Naive thymus-derived CD4-positive, alpha-beta T cell (primary cell): ENCODE measurements at regions not wholly inside any gene's neighbourhood (a gene's known extent, or its start where the extent isn't known, plus 50 kb on each side); places are given as distances from the start of the nearest gene placed in this dataset.
A peak's percentile ranks its signal among the peaks of the same experiment; 100 is the strongest.

Experiments used
- ATAC-seq: fragments of 150-1000 bp; cut with Tn5 transposase; 2 replicates; pipeline ENCODE4 v1.10.0; 2021; ENCODE audit warnings: mild to moderate bottlenecking, moderate library complexity
- CTCF ChIA-PET: fragments of 350-600 bp; sonication (Branson Sonifier 250); formaldehyde crosslinking; loops from one replicate; lab custom pipeline; 2021; ENCODE audit warnings: antibody characterized with exemption; lab: Charles Lee
- POLR2A ChIA-PET: fragments of 350-600 bp; sonication (Branson Sonifier 250); formaldehyde crosslinking; loops from one replicate; lab custom pipeline; 2021; ENCODE audit warnings: antibody characterized with exemption, inconsistent platforms; lab: Charles Lee
- DNase-seq, 9 donors: peaks; one replicate each; pipeline versions ENCODE4 v3.0.0 to v3.0.0-alpha.2; 2020 to 2022; ENCODE audit warnings: mixed read lengths in 1 of 9
- H3K27ac ChIP-seq: one replicate; pipeline ENCODE4 v1.7.0; 2013; ENCODE audit warnings: mild to moderate bottlenecking, low read depth, low read length, moderate library complexity
- H3K27me3 ChIP-seq, 2 donors: one replicate each; pipeline ENCODE4 v1.7.0; 2013; ENCODE audit warnings: low read length in 2 of 2, mild to moderate bottlenecking in 2 of 2, moderate library complexity in 2 of 2; ENCODE audit not compliant: control insufficient read depth in 2 of 2, insufficient read depth in 2 of 2
- H3K36me3 ChIP-seq, 3 experiments: 1 replicate in 2 of 3; 2 replicates in 1 of 3; pipeline ENCODE4 v1.7.0; 2013; ENCODE audit warnings: low read length in 3 of 3, mild to moderate bottlenecking in 3 of 3, moderate library complexity in 1 of 3; ENCODE audit not compliant: insufficient read depth in 3 of 3, control insufficient read depth in 2 of 3
- H3K4me1 ChIP-seq, 2 donors: one replicate each; pipeline ENCODE4 v1.7.0; 2013; ENCODE audit warnings: low read length in 2 of 2, mild to moderate bottlenecking in 2 of 2, moderate library complexity in 1 of 2; ENCODE audit not compliant: control insufficient read depth in 2 of 2, insufficient read depth in 2 of 2
- H3K4me3 ChIP-seq: 2 replicates; pipeline ENCODE4 v1.7.0; 2013; ENCODE audit warnings: mild to moderate bottlenecking, low read length
- H3K9me3 ChIP-seq, 3 experiments: 1 replicate in 2 of 3; 2 replicates in 1 of 3; pipeline ENCODE4 v1.7.0; 2013; ENCODE audit warnings: low read length in 3 of 3; ENCODE audit not compliant: control insufficient read depth in 2 of 3
- H3K27ac Mint-ChIP-seq, 9 donors: one replicate each; pipeline ENCODE4 v1.8.0; 2020 to 2022; ENCODE audit warnings: mixed read lengths in 9 of 9, mild to moderate bottlenecking in 8 of 9, moderate library complexity in 5 of 9, inconsistent platforms in 2 of 9
- H3K27me3 Mint-ChIP-seq, 5 donors: one replicate each; pipeline ENCODE4 v1.8.0; 2021 to 2022; ENCODE audit warnings: mixed read lengths in 5 of 5, mild to moderate bottlenecking in 1 of 5
- H3K36me3 Mint-ChIP-seq, 5 donors: one replicate each; pipeline ENCODE4 v1.8.0; 2020 to 2022; ENCODE audit warnings: mixed read lengths in 5 of 5, mild to moderate bottlenecking in 3 of 5, inconsistent platforms in 1 of 5
- H3K4me1 Mint-ChIP-seq, 7 donors: one replicate each; pipeline ENCODE4 v1.8.0; 2020 to 2022; ENCODE audit warnings: mixed read lengths in 7 of 7, mild to moderate bottlenecking in 3 of 7, inconsistent platforms in 1 of 7
- H3K4me3 Mint-ChIP-seq, 10 donors: one replicate each; pipeline ENCODE4 v1.8.0; 2020 to 2022; ENCODE audit warnings: mild to moderate bottlenecking in 10 of 10, mixed read lengths in 10 of 10, moderate library complexity in 6 of 10, inconsistent platforms in 2 of 10
- H3K9me3 Mint-ChIP-seq, 11 donors: one replicate each; pipeline ENCODE4 v1.8.0; 2020 to 2022; ENCODE audit warnings: mixed read lengths in 11 of 11, mild to moderate bottlenecking in 4 of 11, inconsistent platforms in 1 of 11, moderate library complexity in 1 of 11
- intact Hi-C, 2 donors: fragments of 100-400 bp; cut with micrococcal nuclease; formaldehyde crosslinking; loops; one replicate each; pipeline ENCODE4 v1.15.1; 2023

- peaks cover 0 to 10% of the 10 kb centered on the region in 2 donors for H3K4me1 ChIP-seq
- H3K27ac Mint-ChIP-seq = peak overlapping the region; percentile 62 to 96 (median 92)
- no peaks in the 10 kb centered on the region for H3K27me3 ChIP-seq
- H3K9me3 ChIP-seq = no peaks in the 10 kb centered on the region
- peaks cover 0 to 10% (median 0%) of the 10 kb centered on the region in 11 donors for H3K9me3 Mint-ChIP-seq
- ATAC-seq = peak; percentile 44
- peak in 5 of 9 donors; percentile 36 to 58 (median 44) for DNase-seq
- intact Hi-C loops = no loop called here
- POLR2A ChIA-PET = interaction anchor here (0.6 to 2.4 kb wide), 19 partner anchors 9 to 1525 kb away, joined by 3 to 13 read pairs (median 4); a partner anchor contains a TSS
- H3K4me3 ChIP-seq = peak overlapping the region; percentile 72
- CTCF ChIA-PET = interaction anchor here (0.7 to 1.0 kb wide), 2 partner anchors 18 to 250 kb away, joined by 3 read pairs; no protein-coding TSS in a partner anchor
- no peaks in the 10 kb centered on the region for H3K27me3 Mint-ChIP-seq
- H3K36me3 ChIP-seq = no peaks in the 10 kb centered on the region
- H3K4me3 Mint-ChIP-seq = peak overlapping the region; percentile 85 to 95 (median 92)
- peak overlapping the region; percentile 61 for H3K27ac ChIP-seq
- peaks cover 10 to 40% (median 24%) of the 10 kb centered on the region in 7 donors for H3K4me1 Mint-ChIP-seq
- peaks cover 0 to 1% (median 0%) of the 10 kb centered on the region in 5 donors for H3K36me3 Mint-ChIP-seq
Measured at GRCh38 chr6:26304213-26304796, 60.7 kb upstream of the BTN3A2 start.

GRCh38 chr6:26304797-26305640, 60.0 kb upstream of the BTN3A2 start:
- DNase-seq (peak; percentile 36 to 80 (median 55)), ATAC-seq (peak; percentile 83)
- peaks cover 0 to 10% of the 10 kb centered on the region in 2 donors for H3K4me1 ChIP-seq
- no peaks in the 10 kb centered on the region for H3K36me3 ChIP-seq
- Mint-ChIP-seq H3K9me3 (peaks cover 0 to 10% (median 2%) of the 10 kb centered on the region in 11 donors), H3K4me1 (peaks cover 11 to 47% (median 24%) of the 10 kb centered on the region in 7 donors), H3K36me3 (peaks cover 0 to 1% (median 0%) of the 10 kb centered on the region in 5 donors), H3K27ac (peak overlapping the region; percentile 62 to 96 (median 92)), H3K4me3 (peak overlapping the region; percentile 85 to 95 (median 92)), H3K27me3 (no peaks in the 10 kb centered on the region)
- peak overlapping the region; percentile 61 for H3K27ac ChIP-seq
- CTCF ChIA-PET = no interaction called here
- intact Hi-C loops = loop anchor here (1.0 kb wide), 4 partner anchors 8 to 33 kb away; a partner anchor contains a TSS
- H3K4me3 ChIP-seq = peak overlapping the region; percentile 72
- H3K9me3 ChIP-seq = no peaks in the 10 kb centered on the region
- no peaks in the 10 kb centered on the region for H3K27me3 ChIP-seq
- POLR2A ChIA-PET = interaction anchor here (0.5 to 1.6 kb wide), 17 partner anchors 9 to 1524 kb away, joined by 3 to 13 read pairs (median 4); a partner anchor contains a TSS

GRCh38 chr6:26305641-26305969, 59.4 kb upstream of the BTN3A2 start:
- Histone ChIP-seq H3K36me3 (no peaks in the 10 kb centered on the region), H3K4me1 (peaks cover 0 to 10% of the 10 kb centered on the region in 2 donors), H3K27ac (peak overlapping the region; percentile 61), H3K4me3 (peak overlapping the region; percentile 72), H3K9me3 (no peaks in the 10 kb centered on the region), H3K27me3 (no peaks in the 10 kb centered on the region)
- intact Hi-C loops = loop anchor here (1.0 kb wide), 4 partner anchors 8 to 33 kb away; a partner anchor contains a TSS
- H3K27ac Mint-ChIP-seq = peak overlapping the region; percentile 62 to 96 (median 92)
- ATAC-seq = no peak
- H3K9me3 Mint-ChIP-seq = peaks cover 0 to 10% (median 2%) of the 10 kb centered on the region in 11 donors
- H3K4me1 Mint-ChIP-seq = peaks cover 11 to 50% (median 29%) of the 10 kb centered on the region in 7 donors
- no peaks in the 10 kb centered on the region for H3K27me3 Mint-ChIP-seq
- CTCF ChIA-PET = no interaction called here
- H3K36me3 Mint-ChIP-seq = peaks cover 0 to 1% (median 0%) of the 10 kb centered on the region in 5 donors
- peak overlapping the region; percentile 85 to 95 (median 92) for H3K4me3 Mint-ChIP-seq
- POLR2A ChIA-PET = interaction anchor here (0.7 to 1.6 kb wide), 11 partner anchors 8 to 117 kb away, joined by 3 to 13 read pairs (median 4); a partner anchor contains a TSS
- DNase-seq = no peak

- POLR2A ChIA-PET = interaction anchor here (0.9 to 1.3 kb wide), 2 partner anchors 36 to 1504 kb away, joined by 3 read pairs; a partner anchor contains a TSS
- no peak for ATAC-seq
- CTCF ChIA-PET = no interaction called here
Measured at GRCh38 chr6:26306232-26306631, 58.8 kb upstream of the BTN3A2 start.

GRCh38 chr6:26307850-26308249, 57.1 kb upstream of the BTN3A2 start:
- Mint-ChIP-seq H3K4me1 (peaks cover 19 to 66% (median 50%) of the 10 kb centered on the region in 7 donors), H3K27me3 (peaks cover 0 to 3% (median 0%) of the 10 kb centered on the region in 5 donors), H3K4me3 (no peak overlapping the region), H3K36me3 (peaks cover 0 to 3% (median 0%) of the 10 kb centered on the region in 5 donors), H3K9me3 (peaks cover 0 to 28% (median 4%) of the 10 kb centered on the region in 11 donors), H3K27ac (peak overlapping the region in 1 of 9 donors; percentile 43)
- intact Hi-C loops = no loop called here
- ChIA-PET POLR2A (interaction anchor here (0.6 to 6.3 kb wide), 11 partner anchors 10 to 213 kb away, joined by 3 to 37 read pairs (median 5); a partner anchor contains a TSS), CTCF (interaction anchor here (0.6 kb wide), 1 partner anchor 72 kb away, joined by 3 read pairs; no protein-coding TSS in a partner anchor)
- Histone ChIP-seq H3K4me1 (peaks cover 11 to 15% of the 10 kb centered on the region in 2 donors), H3K9me3 (no peaks in the 10 kb centered on the region), H3K27ac (no peak overlapping the region), H3K4me3 (no peak overlapping the region), H3K27me3 (no peaks in the 10 kb centered on the region), H3K36me3 (no peaks in the 10 kb centered on the region)
- ATAC-seq = no peak
- no peak for DNase-seq

More at GRCh38 chr6:26306232-26306631, 58.8 kb upstream of the BTN3A2 start:
- Mint-ChIP-seq H3K9me3 (peaks cover 0 to 13% (median 2%) of the 10 kb centered on the region in 11 donors), H3K36me3 (peaks cover 0 to 1% (median 0%) of the 10 kb centered on the region in 5 donors), H3K27ac (peak overlapping the region in 1 of 9 donors; percentile 92), H3K27me3 (no peaks in the 10 kb centered on the region), H3K4me3 (no peak overlapping the region), H3K4me1 (peaks cover 11 to 53% (median 33%) of the 10 kb centered on the region in 7 donors)
- no peak overlapping the region for H3K4me3 ChIP-seq
- H3K27ac ChIP-seq = no peak overlapping the region
- DNase-seq = no peak
- H3K9me3 ChIP-seq = no peaks in the 10 kb centered on the region
- intact Hi-C loops = no loop called here
- no peaks in the 10 kb centered on the region for H3K27me3 ChIP-seq
- peaks cover 0 to 10% of the 10 kb centered on the region in 2 donors for H3K4me1 ChIP-seq
- no peaks in the 10 kb centered on the region for H3K36me3 ChIP-seq

- intact Hi-C loops = loop anchor here in 1 of 2 donors (5.0 kb wide), 2 partner anchors 37 to 132 kb away; a partner anchor contains a TSS
- Histone ChIP-seq H3K4me1 (peaks cover 4 to 19% of the 10 kb centered on the region in 2 donors), H3K36me3 (no peaks in the 10 kb centered on the region), H3K27ac (no peak overlapping the region), H3K9me3 (no peaks in the 10 kb centered on the region), H3K4me3 (no peak overlapping the region), H3K27me3 (no peaks in the 10 kb centered on the region)
- CTCF ChIA-PET = interaction anchor here (1.0 kb wide), 1 partner anchor 22 kb away, joined by 4 read pairs; no protein-coding TSS in a partner anchor
- Mint-ChIP-seq H3K27me3 (peaks cover 0 to 8% (median 0%) of the 10 kb centered on the region in 5 donors), H3K27ac (peak overlapping the region in 5 of 9 donors; percentile 27 to 99 (median 95)), H3K9me3 (peaks cover 0 to 36% (median 4%) of the 10 kb centered on the region in 11 donors), H3K4me3 (peak overlapping the region in 2 of 10 donors; percentile 4 to 7), H3K36me3 (peaks cover 0 to 7% (median 0%) of the 10 kb centered on the region in 5 donors), H3K4me1 (peaks cover 16 to 62% (median 51%) of the 10 kb centered on the region in 7 donors)
- no peak for ATAC-seq
- POLR2A ChIA-PET = interaction anchor here (0.6 to 6.3 kb wide), 19 partner anchors 14 to 290 kb away, joined by 3 to 37 read pairs (median 3); a partner anchor contains a TSS
- DNase-seq = no peak
Measured at GRCh38 chr6:26309731-26310142, 55.3 kb upstream of the BTN3A2 start.
